ENCODE measurements at regions not wholly inside any gene's neighbourhood (a gene's known extent, or its start where the extent isn't known, plus 50 kb on each side); places are given as distances from the start of the nearest gene placed in this dataset.

GRCh38 chr4:120443116-120443515 is 376.5 kb upstream of the MAD2L1 start:
- DNase-seq: no peak
- intact Hi-C loops (cut with DNase I): no loop called here

GRCh38 chr4:120440730-120441129 is 374.1 kb upstream of the MAD2L1 start:
- no peak for DNase-seq
- intact Hi-C loops (cut with DNase I): no loop called here

GRCh38 chr4:120435179-120435578 is 368.5 kb upstream of the MAD2L1 start:
- DNase-seq: no peak
- intact Hi-C loops (cut with DNase I): no loop called here

GRCh38 chr4:120434756-120435155 is 368.1 kb upstream of the MAD2L1 start:
- DNase-seq: no peak
- intact Hi-C loops (cut with DNase I): no loop called here

- intact Hi-C loops (cut with DNase I): no loop called here
- DNase-seq: no peak
These were observed 365.7 kb upstream of the MAD2L1 start for GRCh38 chr4:120432301-120432860.

- intact Hi-C loops (cut with DNase I): no loop called here
- DNase-seq: no peak
These were observed 364.5 kb upstream of the MAD2L1 start for GRCh38 chr4:120431180-120431579.

- intact Hi-C loops (cut with DNase I): no loop called here
- DNase-seq: no peak
These were observed 351.5 kb upstream of the MAD2L1 start for GRCh38 chr4:120418146-120418545.

GRCh38 chr4:120415896-120416295 is 349.2 kb upstream of the MAD2L1 start:
- intact Hi-C loops (cut with DNase I): no loop called here
- DNase-seq: no peak

GRCh38 chr4:120406960-120407359 is 340.3 kb upstream of the MAD2L1 start:
- intact Hi-C loops (cut with DNase I): no loop called here
- no peak for DNase-seq

GRCh38 chr4:120403296-120403695 is 336.6 kb upstream of the MAD2L1 start:
- intact Hi-C loops (cut with DNase I): no loop called here
- DNase-seq: no peak

GRCh38 chr4:120400441-120400840 is 333.8 kb upstream of the MAD2L1 start:
- intact Hi-C loops (cut with DNase I): no loop called here
- DNase-seq: no peak

- intact Hi-C loops (cut with DNase I): no loop called here
- DNase-seq: no peak
These were observed 333.2 kb upstream of the MAD2L1 start for GRCh38 chr4:120399826-120400225.

GRCh38 chr4:120395746-120396145 is 329.1 kb upstream of the MAD2L1 start:
- intact Hi-C loops (cut with DNase I): no loop called here
- DNase-seq: no peak

GRCh38 chr4:120355881-120356280 is 289.2 kb upstream of the MAD2L1 start:
- no peak for DNase-seq
- intact Hi-C loops (cut with DNase I): no loop called here

- intact Hi-C loops (cut with DNase I): no loop called here
- no peak for DNase-seq
These were observed 287.7 kb upstream of the MAD2L1 start for GRCh38 chr4:120354381-120354780.

GRCh38 chr4:120353235-120353634 is 286.6 kb upstream of the MAD2L1 start:
- intact Hi-C loops (cut with DNase I): no loop called here
- DNase-seq: no peak

GRCh38 chr4:120352739-120353138 is 286.1 kb upstream of the MAD2L1 start:
- no peak for DNase-seq
- intact Hi-C loops (cut with DNase I): no loop called here

GRCh38 chr4:120348948-120349347 is 282.3 kb upstream of the MAD2L1 start:
- no peak for DNase-seq
- intact Hi-C loops (cut with DNase I): no loop called here

- DNase-seq: no peak
- intact Hi-C loops (cut with DNase I): no loop called here
These were observed 281.9 kb upstream of the MAD2L1 start for GRCh38 chr4:120348521-120348920.

- no peak for DNase-seq
- intact Hi-C loops (cut with DNase I): no loop called here
These were observed 265.1 kb upstream of the MAD2L1 start for GRCh38 chr4:120331486-120332370.

- DNase-seq: no peak
- intact Hi-C loops (cut with DNase I): no loop called here
These were observed 262.7 kb upstream of the MAD2L1 start for GRCh38 chr4:120329386-120329785.

All from head of caudate nucleus (tissue), 42 donors.